ENCODE measurements at regions not wholly inside any gene's neighbourhood (a gene's known extent, or its start where the extent isn't known, plus 50 kb on each side); places are given as distances from the start of the nearest gene placed in this dataset.

DNA sequence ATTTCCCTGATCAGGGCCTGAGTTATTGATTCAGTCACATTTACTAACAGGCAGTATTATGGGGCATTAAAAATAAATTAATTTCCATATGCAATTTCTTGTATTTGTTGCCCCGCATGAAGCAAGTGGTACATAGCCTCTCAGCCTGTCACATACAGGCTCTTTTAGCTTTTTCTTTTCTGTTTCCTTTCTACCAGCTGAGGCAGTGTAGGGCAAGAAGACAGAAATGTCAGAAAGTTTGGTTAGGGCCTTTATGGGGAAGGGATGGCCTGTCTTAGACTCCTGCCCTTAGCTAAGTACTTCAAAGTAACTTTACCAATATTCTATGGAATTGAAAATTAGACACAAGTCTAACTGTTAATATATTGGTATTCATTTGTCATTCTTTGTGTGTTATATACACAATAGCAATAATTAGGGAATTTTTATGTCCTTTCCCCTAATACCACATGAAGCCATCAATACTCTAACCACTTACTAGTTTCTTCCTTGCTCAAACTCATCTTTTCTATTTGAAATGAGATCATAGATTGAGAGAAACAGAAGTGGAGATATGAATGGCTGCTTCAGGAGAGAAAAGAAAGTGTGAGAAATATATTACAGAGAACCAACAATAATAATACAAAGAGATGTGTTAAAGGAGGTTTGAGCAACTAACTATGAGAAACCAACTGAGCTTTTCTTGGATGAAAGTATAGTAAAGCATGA lies 669.6 kb downstream of the PCDH17 start:
- TF ChIP-seq, protein P1, sequence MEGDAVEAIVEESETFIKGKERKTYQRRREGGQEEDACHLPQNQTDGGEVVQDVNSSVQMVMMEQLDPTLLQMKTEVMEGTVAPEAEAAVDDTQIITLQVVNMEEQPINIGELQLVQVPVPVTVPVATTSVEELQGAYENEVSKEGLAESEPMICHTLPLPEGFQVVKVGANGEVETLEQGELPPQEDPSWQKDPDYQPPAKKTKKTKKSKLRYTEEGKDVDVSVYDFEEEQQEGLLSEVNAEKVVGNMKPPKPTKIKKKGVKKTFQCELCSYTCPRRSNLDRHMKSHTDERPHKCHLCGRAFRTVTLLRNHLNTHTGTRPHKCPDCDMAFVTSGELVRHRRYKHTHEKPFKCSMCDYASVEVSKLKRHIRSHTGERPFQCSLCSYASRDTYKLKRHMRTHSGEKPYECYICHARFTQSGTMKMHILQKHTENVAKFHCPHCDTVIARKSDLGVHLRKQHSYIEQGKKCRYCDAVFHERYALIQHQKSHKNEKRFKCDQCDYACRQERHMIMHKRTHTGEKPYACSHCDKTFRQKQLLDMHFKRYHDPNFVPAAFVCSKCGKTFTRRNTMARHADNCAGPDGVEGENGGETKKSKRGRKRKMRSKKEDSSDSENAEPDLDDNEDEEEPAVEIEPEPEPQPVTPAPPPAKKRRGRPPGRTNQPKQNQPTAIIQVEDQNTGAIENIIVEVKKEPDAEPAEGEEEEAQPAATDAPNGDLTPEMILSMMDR (conservative IDR thresholded peaks at IDR 0.05 in 1 of 2, IDR thresholded peaks at IDR 0.05 in 1 of 2; ENCODE audit: extremely low read depth in 1 of 2, insufficient read depth in 1 of 2, low read depth in 1 of 2, low read length in 2 of 2), result no peak
- no peak for TF ChIP-seq EZH2 (IDR thresholded peaks at IDR 0.05; ENCODE audit: borderline replicate concordance, low read length)

All from mammary epithelial cell (primary cell).